ENCODE measurements at regions not wholly inside any gene's neighbourhood (a gene's known extent, or its start where the extent isn't known, plus 50 kb on each side); places are given as distances from the start of the nearest gene placed in this dataset.
"Not testable (repeated sequence)": the region's sequence is repeated elsewhere in the genome, so short reads cannot be mapped to it uniquely, and the experiment has no call there.

GRCh38 chr16:7962091-7962879 is 628.0 kb downstream of the TMEM114 start:
- DNase-seq (ENCODE audit: low spot score), result no peak

- DNase-seq (ENCODE audit: low spot score), result no peak
Observed at GRCh38 chr16:7957151-7957550, 624.5 kb downstream of the RBFOX1 start.

GRCh38 chr16:7953360-7953759 is 620.7 kb downstream of the RBFOX1 start:
- no peak for DNase-seq (ENCODE audit: low spot score)

DNA sequence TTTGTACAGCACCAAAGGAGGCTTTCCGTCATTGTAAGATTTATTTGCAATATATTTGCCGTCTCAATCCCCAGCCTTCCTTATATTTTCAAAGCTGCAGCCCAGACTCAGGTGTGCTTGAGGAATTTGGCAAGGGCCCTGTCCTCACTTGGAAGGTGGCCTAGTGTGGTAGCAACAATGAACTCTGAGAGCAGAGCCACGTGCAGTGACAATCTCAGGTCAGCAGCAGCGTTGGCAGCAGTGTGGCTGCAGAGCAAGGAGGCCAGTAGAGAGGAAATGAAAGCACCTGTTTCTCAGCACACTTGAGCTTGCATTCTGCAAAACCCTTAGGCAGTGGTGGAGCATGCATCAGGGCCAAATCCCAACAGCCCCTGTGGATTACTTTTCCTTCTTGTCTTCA is 613.5 kb downstream of the RBFOX1 start:
- no peak for DNase-seq (ENCODE audit: low spot score)

DNA sequence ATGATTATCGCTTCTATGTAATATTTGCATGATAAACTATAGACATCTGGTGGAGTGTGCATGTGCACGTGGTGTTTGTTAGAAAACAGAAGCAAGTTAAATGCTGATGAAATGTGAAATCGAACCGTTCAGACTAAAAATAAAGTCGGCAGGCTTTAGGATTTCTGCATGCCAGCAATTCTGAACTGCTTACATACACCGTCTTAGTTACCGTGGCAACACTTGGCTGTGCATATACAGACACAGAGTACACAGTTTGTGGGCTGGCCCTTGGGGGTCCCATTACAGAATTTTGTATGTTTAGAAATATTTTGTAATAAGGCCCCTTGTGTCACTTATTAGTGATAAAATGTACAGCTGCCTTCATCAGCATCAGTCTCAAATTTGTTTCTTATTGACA is 605.5 kb downstream of the RBFOX1 start:
- DNase-seq (ENCODE audit: low spot score), result no peak

DNA sequence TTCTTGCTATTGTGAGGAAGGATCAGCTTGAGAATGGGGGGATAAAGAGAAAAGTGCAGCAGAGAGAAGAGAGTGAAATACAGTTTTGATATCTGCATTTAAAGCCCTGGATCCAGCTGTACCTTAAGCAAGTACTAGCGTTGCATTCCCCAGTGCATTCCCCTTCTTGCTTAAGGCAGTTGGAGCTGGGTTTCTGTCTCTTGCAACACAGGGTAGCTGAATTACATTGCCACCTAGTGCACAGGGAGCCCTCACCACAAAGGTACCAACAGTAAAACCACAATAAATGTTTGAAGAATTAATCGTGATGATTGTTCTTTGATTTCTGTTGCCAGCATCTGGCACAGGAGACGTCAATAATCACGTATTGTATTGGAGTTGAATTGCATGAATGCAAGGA is 588.7 kb downstream of the RBFOX1 start:
- no peak for DNase-seq (ENCODE audit: low spot score)

DNA sequence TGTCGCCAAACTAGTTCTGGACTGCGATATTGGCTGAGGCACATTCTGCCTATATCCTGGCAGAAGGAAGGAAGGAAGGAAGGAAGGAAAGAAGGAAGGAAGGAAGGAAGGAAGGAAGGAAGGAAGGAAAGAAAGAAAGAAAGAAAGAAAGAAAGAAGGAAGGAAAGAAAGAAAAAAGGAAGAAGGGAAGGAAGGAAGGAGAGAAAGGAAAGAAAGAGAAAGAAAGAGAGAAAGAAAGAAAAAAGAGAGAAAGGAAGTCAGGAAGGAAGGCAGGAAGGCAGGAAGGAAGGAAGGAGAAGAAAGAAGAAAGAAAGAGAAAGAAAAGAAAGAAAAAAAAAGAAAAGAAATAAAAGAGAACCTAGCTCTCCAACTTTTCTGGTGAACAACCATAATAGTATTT is 587.1 kb downstream of the RBFOX1 start:
- no peak for DNase-seq (ENCODE audit: low spot score)

- no peak for DNase-seq (ENCODE audit: low spot score)
Observed at GRCh38 chr16:7914748-7915147, 582.1 kb downstream of the RBFOX1 start.

DNA sequence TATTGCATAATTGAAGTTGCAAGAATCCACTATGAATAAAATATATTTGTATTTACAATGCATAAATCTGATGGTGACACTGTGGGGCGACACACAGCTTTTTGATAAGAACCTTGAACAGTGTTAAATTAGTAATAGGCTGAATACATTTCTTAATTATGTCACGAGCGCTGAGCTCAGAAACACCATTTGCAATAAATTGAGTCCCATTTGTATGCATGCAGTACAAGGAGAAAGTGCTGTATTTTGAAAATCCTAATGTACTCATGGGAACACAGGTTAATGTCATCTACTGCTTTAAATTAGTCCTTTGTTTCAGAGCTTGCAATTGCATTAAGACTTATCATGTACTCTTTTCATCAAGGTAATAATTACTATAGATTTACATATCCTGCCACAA is 579.5 kb downstream of the RBFOX1 start:
- DNase-seq (ENCODE audit: low spot score), result no peak

GRCh38 chr16:7910116-7910515 is 577.5 kb downstream of the RBFOX1 start:
- DNase-seq (ENCODE audit: low spot score), result no peak

DNA sequence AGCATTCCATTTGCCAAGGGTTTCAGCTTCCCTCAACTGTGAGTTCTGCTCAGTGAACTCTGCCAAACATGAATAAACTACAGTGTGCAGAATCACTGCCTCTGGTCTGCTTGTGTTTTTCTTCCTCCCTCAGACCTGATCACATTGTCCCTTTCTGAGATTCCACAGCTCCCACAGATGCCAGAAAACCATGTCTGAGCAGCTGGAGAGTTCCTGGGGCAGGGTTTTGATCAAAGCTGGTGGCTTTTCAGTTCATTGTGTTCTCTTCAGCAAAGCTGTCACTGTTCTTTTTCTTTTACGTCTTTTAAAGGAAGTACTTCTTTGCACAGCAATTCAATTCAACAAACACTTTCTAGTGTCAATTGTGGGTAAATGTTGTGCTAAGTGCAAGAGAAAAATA is 555.8 kb downstream of the RBFOX1 start:
- no peak for DNase-seq (ENCODE audit: low spot score)

DNA sequence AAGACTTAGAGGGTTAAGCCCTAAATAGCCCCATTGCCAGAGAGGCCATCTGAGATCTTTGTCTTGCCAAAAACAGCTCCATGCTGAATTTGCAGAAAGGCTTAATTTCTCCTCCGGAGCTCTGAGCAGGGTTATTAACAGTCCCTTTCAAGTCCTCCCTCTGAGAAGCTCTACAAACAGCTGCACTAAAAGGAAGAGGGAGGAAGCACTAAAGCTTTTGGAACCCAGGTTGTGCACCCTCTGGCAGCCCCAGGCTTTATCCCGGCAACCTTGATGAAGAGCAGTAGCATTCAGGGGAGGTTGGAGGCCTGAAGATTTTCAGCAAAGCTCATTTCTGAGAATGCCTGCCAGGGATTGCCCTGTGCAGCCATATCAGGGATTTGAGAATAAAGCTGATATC is 554.7 kb downstream of the RBFOX1 start:
- no peak for DNase-seq (ENCODE audit: low spot score)

DNA sequence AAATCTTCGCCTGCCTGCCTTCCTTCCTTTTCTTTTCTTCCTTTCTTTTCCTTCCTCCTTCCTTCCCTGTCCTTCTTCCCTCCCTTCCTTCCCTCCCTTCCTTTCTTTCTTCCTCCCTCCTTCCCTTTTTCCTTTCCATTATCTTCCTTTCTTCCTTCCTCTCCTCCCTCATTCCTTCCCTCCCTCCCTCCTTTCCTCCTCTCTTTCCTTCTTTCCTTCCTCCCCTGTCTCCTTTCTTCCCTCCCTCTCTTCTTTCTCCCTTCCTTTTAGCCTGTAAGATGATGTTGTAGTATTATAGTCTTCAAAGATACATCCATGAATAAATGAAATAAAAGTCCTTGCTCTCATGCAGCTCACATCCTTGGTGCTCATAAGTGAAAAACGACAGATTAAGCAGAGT is 539.3 kb downstream of the RBFOX1 start:
- no peak for DNase-seq (ENCODE audit: low spot score)

DNA sequence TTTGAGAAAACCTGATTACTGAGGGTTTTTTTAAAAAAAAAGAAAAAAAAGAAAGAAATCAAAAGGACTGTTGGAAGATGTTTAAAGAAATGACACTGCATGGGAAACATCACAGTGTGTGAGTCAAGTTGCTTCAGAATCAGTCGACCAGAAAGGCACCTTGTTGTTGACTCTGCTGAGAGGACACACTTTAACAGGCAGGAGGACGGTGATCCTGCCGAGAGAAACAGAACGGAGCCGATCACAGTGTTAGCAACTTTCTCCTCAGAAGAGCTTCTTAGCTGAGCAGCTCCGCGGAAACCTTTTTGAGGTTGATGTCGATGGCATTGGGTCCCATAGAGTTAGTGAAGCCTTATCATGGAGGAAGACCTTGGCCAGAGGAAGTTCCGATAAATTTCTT is 538.7 kb downstream of the RBFOX1 start:
- no peak for DNase-seq (ENCODE audit: low spot score)

DNA sequence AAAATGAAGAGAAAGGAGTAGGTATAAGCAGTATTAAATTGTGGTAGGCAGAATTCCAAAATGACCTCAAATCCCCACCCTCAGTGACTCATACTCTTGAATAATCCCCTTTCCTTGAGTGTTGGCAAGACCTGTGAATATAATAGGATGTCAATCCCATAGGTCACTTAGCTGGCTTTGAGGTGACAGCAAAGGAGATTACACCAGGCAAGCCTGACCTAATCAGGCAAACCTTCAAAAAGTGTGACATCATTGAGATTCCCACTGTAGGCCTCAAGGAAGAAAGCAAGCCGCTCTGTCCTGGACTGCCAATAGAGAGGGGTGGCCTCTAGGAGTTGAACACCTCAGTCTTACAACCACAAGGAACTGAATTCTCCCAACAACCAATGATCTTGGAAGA is 535.2 kb downstream of the RBFOX1 start:
- no peak for DNase-seq (ENCODE audit: low spot score)

- no peak for DNase-seq (ENCODE audit: low spot score)
Observed at GRCh38 chr16:7866144-7866543, 533.5 kb downstream of the RBFOX1 start.

- DNase-seq (ENCODE audit: low spot score), result not testable (repeated sequence)
Observed at GRCh38 chr16:7865393-7865792, 532.7 kb downstream of the RBFOX1 start.

DNA sequence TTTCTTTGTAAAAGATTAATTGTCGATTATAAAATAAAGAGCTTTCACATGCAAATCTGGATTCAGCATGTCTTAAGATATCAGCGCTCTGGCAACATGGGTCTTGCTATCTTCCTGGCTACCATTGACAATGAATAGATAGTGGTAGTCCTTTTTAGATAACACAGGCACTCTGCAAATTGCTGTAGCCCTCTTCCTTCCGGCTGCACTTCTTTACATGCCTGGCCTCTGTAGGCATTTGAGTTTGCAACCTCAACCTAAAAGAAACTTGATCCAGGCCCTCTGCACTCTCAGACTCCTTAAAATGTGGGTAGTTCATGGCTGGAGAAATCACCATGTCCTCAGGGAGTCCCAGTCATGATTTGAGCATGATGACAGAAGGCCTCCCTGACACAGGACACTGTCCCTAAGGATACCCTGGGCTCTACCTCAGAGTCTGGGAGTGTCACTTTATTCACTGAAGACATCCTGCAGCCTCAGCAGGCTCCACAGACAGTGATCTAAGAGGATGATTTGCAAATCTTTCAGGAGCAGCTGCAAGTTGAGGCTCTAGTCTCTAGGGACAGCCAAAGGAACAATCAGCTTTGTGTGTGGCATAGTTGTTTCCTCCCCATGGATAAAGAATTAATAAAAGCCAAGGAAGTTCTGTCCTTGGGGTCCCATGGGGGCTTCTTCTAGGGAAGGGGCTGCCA is 529.4 kb downstream of the RBFOX1 start:
- no peak for DNase-seq (ENCODE audit: low spot score)

- DNase-seq (ENCODE audit: low spot score), result no peak
Observed at GRCh38 chr16:7853197-7853596, 520.6 kb downstream of the RBFOX1 start.

DNA sequence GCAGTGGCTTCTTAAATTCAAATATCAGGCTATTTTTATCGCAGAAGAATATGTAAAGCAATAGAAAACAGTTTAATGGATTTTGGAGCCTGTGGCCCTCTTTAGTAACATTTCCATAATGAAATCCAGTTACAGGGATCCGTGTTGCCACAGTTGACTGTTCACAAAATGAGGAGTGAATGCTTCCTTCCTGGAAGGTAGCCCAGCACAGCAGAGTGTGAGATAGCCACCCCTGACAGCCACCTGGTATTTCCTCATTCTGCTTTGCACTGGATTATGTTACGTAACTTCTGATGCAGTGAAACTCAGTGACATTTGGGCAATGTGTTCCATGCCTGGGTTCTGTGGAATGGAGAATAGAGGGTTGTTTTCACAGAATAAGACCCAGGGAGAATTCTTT is 517.2 kb downstream of the RBFOX1 start:
- DNase-seq (ENCODE audit: low spot score), result no peak

DNA sequence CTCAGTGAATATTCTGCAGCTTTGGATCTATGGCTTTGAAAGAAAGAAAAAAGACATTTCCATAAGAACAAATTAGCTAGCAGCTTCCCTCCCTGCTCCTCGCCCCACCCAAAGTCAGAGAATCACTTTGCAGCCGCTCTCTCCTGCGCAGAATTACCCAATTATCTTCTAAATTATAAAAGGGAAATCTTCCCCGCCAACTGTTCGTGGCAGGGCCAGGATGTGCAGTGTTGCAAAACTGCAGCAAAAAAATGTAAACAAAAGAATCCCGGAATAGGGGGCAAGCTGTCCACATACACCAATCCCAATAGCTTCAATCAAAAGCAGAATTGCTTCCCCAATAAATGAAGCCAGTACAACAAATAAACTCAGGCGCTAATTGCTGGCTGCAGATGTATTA is 510.6 kb downstream of the RBFOX1 start:
- DNase-seq (ENCODE audit: low spot score), result no peak

GRCh38 chr16:7839568-7839967 is 506.9 kb downstream of the RBFOX1 start:
- no peak for DNase-seq (ENCODE audit: low spot score)

GRCh38 chr16:7834771-7835431 is 502.3 kb downstream of the RBFOX1 start:
- DNase-seq (ENCODE audit: low spot score), result no peak

All from AG08396 (cell line).